ENCODE measurements at regions not wholly inside any gene's neighbourhood (a gene's known extent, or its start where the extent isn't known, plus 50 kb on each side); places are given as distances from the start of the nearest gene placed in this dataset.

DNA sequence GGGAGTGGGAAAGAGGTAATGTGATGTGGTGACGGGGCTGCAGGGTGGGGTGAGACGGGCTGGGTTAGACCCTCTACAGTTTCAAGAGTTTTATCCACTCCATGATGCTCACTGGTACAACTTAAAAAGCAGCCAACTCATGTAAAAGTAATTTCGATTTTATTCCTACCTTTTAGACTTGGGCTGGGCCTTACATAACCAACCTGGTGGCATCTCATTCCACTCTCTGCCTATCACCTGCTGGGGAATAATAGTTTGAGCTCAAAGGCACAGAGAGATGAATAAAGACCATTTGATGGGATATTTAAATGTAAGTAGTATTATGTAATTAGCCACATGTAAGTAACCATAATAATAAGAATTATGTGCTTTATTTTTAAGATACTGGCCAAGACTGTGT is 366.0 kb upstream of the RNF32 start:
- H3K4me3 ChIP-seq (ENCODE audit: low read depth, low read length) = no peak overlapping the region
- TF ChIP-seq, protein P1, sequence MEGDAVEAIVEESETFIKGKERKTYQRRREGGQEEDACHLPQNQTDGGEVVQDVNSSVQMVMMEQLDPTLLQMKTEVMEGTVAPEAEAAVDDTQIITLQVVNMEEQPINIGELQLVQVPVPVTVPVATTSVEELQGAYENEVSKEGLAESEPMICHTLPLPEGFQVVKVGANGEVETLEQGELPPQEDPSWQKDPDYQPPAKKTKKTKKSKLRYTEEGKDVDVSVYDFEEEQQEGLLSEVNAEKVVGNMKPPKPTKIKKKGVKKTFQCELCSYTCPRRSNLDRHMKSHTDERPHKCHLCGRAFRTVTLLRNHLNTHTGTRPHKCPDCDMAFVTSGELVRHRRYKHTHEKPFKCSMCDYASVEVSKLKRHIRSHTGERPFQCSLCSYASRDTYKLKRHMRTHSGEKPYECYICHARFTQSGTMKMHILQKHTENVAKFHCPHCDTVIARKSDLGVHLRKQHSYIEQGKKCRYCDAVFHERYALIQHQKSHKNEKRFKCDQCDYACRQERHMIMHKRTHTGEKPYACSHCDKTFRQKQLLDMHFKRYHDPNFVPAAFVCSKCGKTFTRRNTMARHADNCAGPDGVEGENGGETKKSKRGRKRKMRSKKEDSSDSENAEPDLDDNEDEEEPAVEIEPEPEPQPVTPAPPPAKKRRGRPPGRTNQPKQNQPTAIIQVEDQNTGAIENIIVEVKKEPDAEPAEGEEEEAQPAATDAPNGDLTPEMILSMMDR (IDR thresholded peaks at IDR 0.05; ENCODE audit: control insufficient read depth, extremely low read depth, insufficient read depth) = no peak
- no peak for DNase-seq (ENCODE audit: low read depth)

DNA sequence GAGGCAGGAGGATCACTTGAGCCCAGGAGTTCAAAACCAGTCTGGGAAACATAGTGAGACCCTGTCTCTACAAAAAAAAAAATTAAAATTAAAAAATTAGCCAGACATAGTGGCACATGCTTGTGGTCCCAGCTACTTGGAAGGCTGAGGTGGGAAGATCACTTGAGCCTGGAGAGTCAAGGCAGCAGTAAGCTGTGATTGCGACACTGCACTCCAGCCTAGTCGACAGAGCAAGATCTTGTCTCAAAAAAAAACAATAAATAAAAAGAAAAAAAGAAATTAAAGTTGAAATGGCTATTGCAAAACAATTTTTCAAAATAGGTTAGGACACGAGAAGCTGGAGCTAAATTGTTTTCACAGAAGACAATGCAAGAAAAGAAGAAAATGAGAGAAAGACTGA is 379.0 kb upstream of the RNF32 start:
- DNase-seq (ENCODE audit: low read depth) = no peak
- TF ChIP-seq, protein P1 (IDR thresholded peaks at IDR 0.05; ENCODE audit: control insufficient read depth, extremely low read depth, insufficient read depth) = no peak
- H3K4me3 ChIP-seq (ENCODE audit: low read depth, low read length) = no peak overlapping the region

DNA sequence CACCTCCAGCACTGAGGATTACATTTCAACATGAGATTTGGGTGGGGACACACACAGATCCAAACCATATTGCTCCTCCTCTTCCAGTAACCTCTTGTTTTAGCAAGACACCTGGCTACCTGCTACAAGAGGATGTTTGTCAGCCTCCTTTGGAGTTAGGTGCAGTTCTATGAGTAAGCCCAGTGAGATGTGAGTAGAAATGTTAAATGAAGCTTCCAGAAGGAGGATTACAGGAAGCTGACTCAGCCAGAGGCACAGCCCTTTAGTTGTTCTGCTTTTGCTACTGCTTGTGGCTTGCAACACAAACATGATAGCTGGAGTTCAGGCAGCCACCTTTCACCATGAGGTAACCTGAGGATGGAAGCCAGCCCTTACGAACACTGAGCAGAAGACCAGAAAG is 382.7 kb upstream of the RNF32 start:
- DNase-seq (ENCODE audit: low read depth) = no peak
- TF ChIP-seq, protein P1 (IDR thresholded peaks at IDR 0.05; ENCODE audit: control insufficient read depth, extremely low read depth, insufficient read depth) = no peak
- H3K4me3 ChIP-seq (ENCODE audit: low read depth, low read length) = no peak overlapping the region

DNA sequence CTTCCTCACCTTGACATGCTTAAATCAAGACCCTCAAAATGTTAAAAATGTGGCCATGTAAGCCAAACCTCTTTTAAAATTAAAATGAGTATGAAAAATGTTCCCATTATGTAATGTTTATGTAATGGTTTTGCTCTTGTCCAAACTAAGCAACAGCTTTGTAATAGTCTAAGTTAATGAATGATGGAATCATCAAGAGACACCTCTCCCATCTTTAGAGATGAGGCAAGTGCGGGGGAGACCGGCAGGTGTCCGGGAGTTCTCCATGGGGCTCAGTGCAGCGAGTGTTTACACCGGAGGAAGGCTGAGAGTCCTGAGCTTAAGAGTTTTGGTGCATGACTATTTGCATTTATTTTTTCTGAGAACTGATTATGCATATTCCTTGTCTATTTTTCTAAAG is 384.9 kb upstream of the RNF32 start:
- no peak overlapping the region for H3K4me3 ChIP-seq (ENCODE audit: low read depth, low read length)
- no peak for DNase-seq (ENCODE audit: low read depth)
- TF ChIP-seq, protein P1 (IDR thresholded peaks at IDR 0.05; ENCODE audit: control insufficient read depth, extremely low read depth, insufficient read depth) = no peak

DNA sequence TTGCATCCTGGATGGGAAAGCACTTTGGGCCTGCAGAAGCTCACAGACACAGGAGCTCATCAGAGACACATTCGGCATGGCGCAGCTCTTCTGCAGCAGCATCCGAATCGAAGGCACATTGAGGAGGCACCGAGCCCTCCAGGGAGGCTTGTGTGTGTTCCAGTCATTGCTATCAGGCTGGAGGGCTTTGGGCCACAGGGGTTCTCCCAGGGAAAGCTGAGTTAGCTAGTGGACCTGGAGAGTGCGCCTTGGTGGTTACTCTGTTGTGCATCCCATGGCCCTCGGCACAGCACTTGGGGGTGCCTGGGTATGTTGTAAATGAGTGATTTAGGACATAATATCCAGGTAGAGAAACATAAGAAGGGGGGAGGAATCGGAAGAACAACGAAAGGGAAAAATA is 388.7 kb upstream of the RNF32 start:
- TF ChIP-seq, protein P1 (IDR thresholded peaks at IDR 0.05; ENCODE audit: control insufficient read depth, extremely low read depth, insufficient read depth) = no peak
- H3K4me3 ChIP-seq (ENCODE audit: low read depth, low read length) = no peak overlapping the region
- DNase-seq (ENCODE audit: low read depth) = no peak

DNA sequence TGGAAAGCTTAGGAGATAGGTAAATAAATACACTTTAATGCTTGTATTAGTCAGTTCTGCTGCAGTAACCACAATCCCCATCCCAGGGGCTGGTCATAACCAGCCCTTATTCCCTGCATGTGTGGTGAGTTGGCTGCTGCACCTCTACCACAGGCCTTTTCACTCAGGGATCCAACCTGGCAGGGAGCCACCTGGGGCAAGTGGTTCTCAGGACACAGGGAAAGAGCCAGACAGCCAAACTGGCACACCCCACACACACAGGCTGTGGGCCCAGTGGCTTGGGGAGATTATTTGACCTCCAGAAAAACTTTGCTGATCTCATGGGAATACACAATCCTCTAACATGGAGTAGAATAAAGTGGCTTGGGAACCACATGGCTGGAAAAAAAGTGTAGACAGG is 400.0 kb upstream of the RNF32 start:
- no peak overlapping the region for H3K4me3 ChIP-seq (ENCODE audit: low read depth, low read length)
- TF ChIP-seq, protein P1 (IDR thresholded peaks at IDR 0.05; ENCODE audit: control insufficient read depth, extremely low read depth, insufficient read depth) = no peak
- no peak for DNase-seq (ENCODE audit: low read depth)

DNA sequence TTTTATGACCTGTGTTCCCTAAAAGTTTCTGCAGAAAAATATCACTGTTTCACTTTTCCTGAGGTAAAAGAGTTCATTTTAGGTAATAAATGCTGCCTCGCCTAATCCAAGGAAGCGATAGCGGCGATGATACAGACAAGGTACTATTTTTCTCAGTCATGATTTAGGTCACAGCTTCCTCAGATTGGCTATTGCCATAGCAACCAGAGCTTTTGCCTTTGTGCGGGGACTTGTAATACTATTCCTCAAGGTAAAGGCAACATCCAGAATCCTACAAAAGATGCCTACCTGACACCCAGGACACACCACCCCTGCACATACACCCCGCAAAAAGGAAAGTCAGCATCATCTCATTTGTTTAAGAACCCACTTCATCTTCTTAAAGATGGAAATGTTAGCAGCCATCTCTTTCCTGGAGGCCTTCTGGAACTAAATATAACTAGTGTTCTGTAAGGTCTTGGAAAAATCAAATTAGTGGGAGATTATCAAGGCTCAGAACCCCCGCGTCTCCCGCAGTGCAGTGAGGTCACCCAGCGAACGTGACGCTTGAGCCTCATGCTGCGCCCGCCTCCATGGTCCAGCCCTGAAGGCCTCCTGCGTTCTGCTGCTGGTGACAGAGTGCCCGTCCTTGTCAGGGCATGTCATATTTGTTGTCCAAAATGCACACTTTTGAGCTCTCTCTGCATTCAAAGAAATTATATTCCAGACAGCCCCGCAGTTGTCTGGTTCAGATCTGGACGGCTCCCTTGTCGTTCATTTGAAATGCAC is 402.0 kb upstream of the RNF32 start:
- H3K4me3 ChIP-seq (ENCODE audit: low read depth, low read length) = no peak overlapping the region
- TF ChIP-seq, protein P1 (IDR thresholded peaks at IDR 0.05; ENCODE audit: control insufficient read depth, extremely low read depth, insufficient read depth) = no peak
- no peak for DNase-seq (ENCODE audit: low read depth)

Measured in LNCaP clone FGC (cell line).